Lung (tissue), 11 donors: ENCODE measurements at regions not wholly inside any gene's neighbourhood (a gene's known extent, or its start where the extent isn't known, plus 50 kb on each side); places are given as distances from the start of the nearest gene placed in this dataset.

ENCODE experiments used
- ATAC-seq: fragments of 200-7000 bp; cut with Tn5 transposase; one replicate; pipeline ENCODE4 v1.9.1; 2020; ENCODE audit warnings: moderate number of reproducible peaks; ENCODE audit not compliant: insufficient read depth, low FRiP score
- DNase-seq, 3 donors: peaks; one replicate each; pipeline ENCODE4 v3.0.0-alpha.2; 2013 to 2017
- H3K27ac ChIP-seq, 2 donors: one replicate each; pipeline ENCODE4 v1.5.1; 2013; ENCODE audit warnings: mild to moderate bottlenecking in 2 of 2, moderate library complexity in 2 of 2, control low read depth in 1 of 2, inconsistent platforms in 1 of 2, low read depth in 1 of 2, low read length in 1 of 2
- H3K27me3 ChIP-seq, 3 donors: one replicate each; pipeline ENCODE4 v1.5.1; 2013; ENCODE audit warnings: low read length in 2 of 3; ENCODE audit not compliant: control insufficient read depth in 3 of 3, insufficient read depth in 3 of 3
- H3K36me3 ChIP-seq, 4 donors: one replicate each; pipeline ENCODE4 v1.5.1; 2013; ENCODE audit warnings: low read length in 4 of 4, mild to moderate bottlenecking in 1 of 4, moderate library complexity in 1 of 4; ENCODE audit not compliant: control insufficient read depth in 4 of 4, insufficient read depth in 4 of 4
- H3K4me1 ChIP-seq, 5 donors: one replicate each; pipeline ENCODE4 v1.5.1; 2013; ENCODE audit warnings: low read length in 5 of 5, mild to moderate bottlenecking in 2 of 5, moderate library complexity in 1 of 5; ENCODE audit not compliant: control insufficient read depth in 5 of 5, insufficient read depth in 5 of 5
- H3K4me3 ChIP-seq: one replicate; pipeline ENCODE4 v1.5.1; 2013; ENCODE audit warnings: mild to moderate bottlenecking, control low read depth, moderate library complexity
- H3K9ac ChIP-seq, 2 donors: one replicate each; pipeline ENCODE4 v1.5.1; 2013; ENCODE audit warnings: low read length in 2 of 2, control low read depth in 1 of 2; ENCODE audit not compliant: insufficient read depth in 1 of 2
- H3K9me3 ChIP-seq, 4 donors: one replicate each; pipeline ENCODE4 v1.5.1; 2013; ENCODE audit warnings: low read length in 3 of 4, mild to moderate bottlenecking in 1 of 4, moderate library complexity in 1 of 4; ENCODE audit not compliant: control insufficient read depth in 4 of 4, insufficient read depth in 3 of 4
- CTCF ChIP-seq: IDR thresholded peaks from 2 replicates; pipeline ENCODE4 v1.5.1; 2012; ENCODE audit warnings: mild to moderate bottlenecking; ENCODE audit errors: control extremely low read depth, extremely low read depth
- WGBS, 2 donors: extraction: QIAGEN DNeasy Blood & Tissue Kit; methylation state at CpG; one replicate each; pipeline ENCODE4 v1.1.7; 2013; 5-methylcytosine and 5-hydroxymethylcytosine counted together
- donor health status: control.
- donor health status: control.
- donor health status: Bipolar disorder and iron deficiency.
- donor health status: healthy.
- donor health status: DM: yes; HTN: yes; CAD: no.

GRCh38 chr4:52370576-52370975 lies 288.5 kb downstream of the USP46 start:
- Histone ChIP-seq H3K4me3 (no peak overlapping the region), H3K4me1 (peaks cover 0 to 3% (median 0%) of the 10 kb centered on the region in 5 donors), H3K27me3 (no peaks in the 10 kb centered on the region), H3K9me3 (no peaks in the 10 kb centered on the region), H3K36me3 (no peaks in the 10 kb centered on the region), H3K9ac (no peak overlapping the region), H3K27ac (no peak overlapping the region)
- no peak for TF ChIP-seq CTCF
- DNase-seq (no peak), ATAC-seq (no peak)
- WGBS, 2 donors = 93 to 94% methylated on average over 5 of the region's 5 CpGs

GRCh38 chr4:52371841-52372240 lies 287.3 kb downstream of the USP46 start:
- no peak for DNase-seq
- H3K4me3 ChIP-seq = no peak overlapping the region
- no peaks in the 10 kb centered on the region for H3K36me3 ChIP-seq
- H3K9me3 ChIP-seq = no peaks in the 10 kb centered on the region
- H3K27ac ChIP-seq = no peak overlapping the region
- no peak for TF ChIP-seq CTCF
- H3K27me3 ChIP-seq = no peaks in the 10 kb centered on the region
- no peaks in the 10 kb centered on the region for H3K4me1 ChIP-seq
- ATAC-seq = no peak
- no peak overlapping the region for H3K9ac ChIP-seq
- 89 to 91% methylated on average over 5 of the region's 5 CpGs for WGBS, 2 donors

GRCh38 chr4:52372269-52372668 lies 286.8 kb downstream of the USP46 start:
- ATAC-seq (no peak), DNase-seq (no peak)
- no peaks in the 10 kb centered on the region for H3K4me1 ChIP-seq
- no peaks in the 10 kb centered on the region for H3K27me3 ChIP-seq
- H3K9me3 ChIP-seq = no peaks in the 10 kb centered on the region
- no peak for TF ChIP-seq CTCF
- no peak overlapping the region for H3K9ac ChIP-seq
- H3K27ac ChIP-seq = no peak overlapping the region
- no peaks in the 10 kb centered on the region for H3K36me3 ChIP-seq
- no peak overlapping the region for H3K4me3 ChIP-seq

DNA sequence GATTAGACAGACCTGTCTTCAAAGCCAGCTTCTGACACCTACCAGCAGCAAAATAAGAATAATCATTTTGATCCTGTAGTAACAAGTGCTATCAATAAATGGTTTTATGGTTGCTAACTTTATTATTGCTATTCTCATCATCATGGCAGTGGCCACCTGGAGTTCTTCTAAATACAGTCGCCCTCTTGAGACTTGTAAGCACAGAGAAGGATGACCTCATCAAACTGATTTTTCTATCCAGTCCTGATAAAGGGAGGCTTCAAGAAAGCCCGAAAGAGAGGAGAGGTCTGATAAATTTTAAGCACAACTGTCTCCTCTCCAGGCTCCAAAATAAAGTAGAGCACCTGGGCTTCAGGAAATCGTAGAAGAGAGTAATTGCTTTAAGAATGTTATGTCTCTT lies 286.4 kb downstream of the USP46 start:
- WGBS, 2 donors = 63 to 68% methylated on average over 3 of the region's 3 CpGs
- TF ChIP-seq CTCF = no peak
- no peak overlapping the region for H3K27ac ChIP-seq
- H3K27me3 ChIP-seq = no peaks in the 10 kb centered on the region
- no peaks in the 10 kb centered on the region for H3K9me3 ChIP-seq
- ATAC-seq = no peak
- no peak overlapping the region for H3K4me3 ChIP-seq
- no peak overlapping the region for H3K9ac ChIP-seq
- no peaks in the 10 kb centered on the region for H3K36me3 ChIP-seq
- H3K4me1 ChIP-seq = no peaks in the 10 kb centered on the region
- no peak for DNase-seq
